ENCODE measurements at regions not wholly inside any gene's neighbourhood (a gene's known extent, or its start where the extent isn't known, plus 50 kb on each side); places are given as distances from the start of the nearest gene placed in this dataset.

DNA sequence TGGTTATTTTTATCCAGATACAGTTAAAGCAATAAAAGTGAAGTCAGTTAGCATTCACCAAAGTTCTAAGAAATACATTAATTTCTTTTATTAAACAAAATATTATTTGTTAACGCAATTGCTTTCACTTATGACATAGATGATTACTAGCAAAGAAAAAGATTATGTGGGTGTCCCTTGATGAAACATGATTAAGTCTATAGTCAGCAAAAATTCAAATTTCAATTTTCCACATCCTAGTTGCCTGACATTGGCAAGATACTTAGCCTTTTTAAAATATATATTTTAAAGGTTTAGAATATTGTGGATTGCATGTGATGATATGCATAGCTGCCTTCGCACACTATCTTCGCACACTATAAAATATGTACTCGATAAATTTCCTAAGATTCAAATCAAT is 1780.5 kb upstream of the MIR17HG start:
- TF ChIP-seq RXRA (IDR thresholded peaks at IDR 0.05) (no peak), JUND (IDR thresholded peaks at IDR 0.05) (no peak), RAD21 (IDR thresholded peaks at IDR 0.05) (no peak), CTCF (IDR thresholded peaks at IDR 0.05; ENCODE audit: low read depth, low read length, missing input control) (no peak), SP1 (IDR thresholded peaks at IDR 0.05) (no peak), REST (IDR thresholded peaks at IDR 0.05) (no peak), GABPA (IDR thresholded peaks at IDR 0.05 in 1 of 2, conservative IDR thresholded peaks at IDR 0.05 in 1 of 2) (no peak), NR2F2 (IDR thresholded peaks at IDR 0.05) (no peak), FOXA2 (IDR thresholded peaks at IDR 0.05) (no peak), HNF4G (IDR thresholded peaks at IDR 0.05) (no peak), FOXA1 (IDR thresholded peaks at IDR 0.05) (no peak), MAX (IDR thresholded peaks at IDR 0.05) (no peak), TAF1 (conservative IDR thresholded peaks at IDR 0.05) (no peak), EGR1 (IDR thresholded peaks at IDR 0.05; ENCODE audit: low read depth in 2 of 2) (no peak)
- TF ChIP-seq, protein P1, sequence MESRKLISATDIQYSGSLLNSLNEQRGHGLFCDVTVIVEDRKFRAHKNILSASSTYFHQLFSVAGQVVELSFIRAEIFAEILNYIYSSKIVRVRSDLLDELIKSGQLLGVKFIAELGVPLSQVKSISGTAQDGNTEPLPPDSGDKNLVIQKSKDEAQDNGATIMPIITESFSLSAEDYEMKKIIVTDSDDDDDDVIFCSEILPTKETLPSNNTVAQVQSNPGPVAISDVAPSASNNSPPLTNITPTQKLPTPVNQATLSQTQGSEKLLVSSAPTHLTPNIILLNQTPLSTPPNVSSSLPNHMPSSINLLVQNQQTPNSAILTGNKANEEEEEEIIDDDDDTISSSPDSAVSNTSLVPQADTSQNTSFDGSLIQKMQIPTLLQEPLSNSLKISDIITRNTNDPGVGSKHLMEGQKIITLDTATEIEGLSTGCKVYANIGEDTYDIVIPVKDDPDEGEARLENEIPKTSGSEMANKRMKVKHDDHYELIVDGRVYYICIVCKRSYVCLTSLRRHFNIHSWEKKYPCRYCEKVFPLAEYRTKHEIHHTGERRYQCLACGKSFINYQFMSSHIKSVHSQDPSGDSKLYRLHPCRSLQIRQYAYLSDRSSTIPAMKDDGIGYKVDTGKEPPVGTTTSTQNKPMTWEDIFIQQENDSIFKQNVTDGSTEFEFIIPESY (IDR thresholded peaks at IDR 0.05): no peak
- TF ChIP-seq, protein P2, sequence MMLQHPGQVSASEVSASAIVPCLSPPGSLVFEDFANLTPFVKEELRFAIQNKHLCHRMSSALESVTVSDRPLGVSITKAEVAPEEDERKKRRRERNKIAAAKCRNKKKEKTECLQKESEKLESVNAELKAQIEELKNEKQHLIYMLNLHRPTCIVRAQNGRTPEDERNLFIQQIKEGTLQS (IDR thresholded peaks at IDR 0.05): no peak
- Histone ChIP-seq H3K4me3 (ENCODE audit: low read depth in 1 of 3, low read length in 3 of 3) (no peak overlapping the region), H3K27me3 (ENCODE audit: control insufficient read depth in 4 of 4, insufficient read depth in 4 of 4, low read length in 3 of 4) (no peaks in the 10 kb centered on the region), H3K4me1 (ENCODE audit: control insufficient read depth in 4 of 4, insufficient read depth in 4 of 4, low read length in 3 of 4) (no peaks in the 10 kb centered on the region), H3K36me3 (ENCODE audit: control insufficient read depth in 4 of 4, insufficient read depth in 3 of 4, low read depth in 1 of 4, low read length in 3 of 4) (no peaks in the 10 kb centered on the region), H3K9me3 (ENCODE audit: control insufficient read depth in 4 of 4, low read length in 3 of 4) (peaks cover 0 to 3% (median 1%) of the 10 kb centered on the region in 4 donors), H3K9ac (ENCODE audit: low read depth in 1 of 2, low read length in 2 of 2) (no peak overlapping the region), H3K27ac (ENCODE audit: low read depth in 1 of 2, low read length in 2 of 2) (no peak overlapping the region)
- WGBS: 93% methylated on average over 4 of the region's 4 CpGs
- no peak for DNase-seq (ENCODE audit: low spot score)

DNA sequence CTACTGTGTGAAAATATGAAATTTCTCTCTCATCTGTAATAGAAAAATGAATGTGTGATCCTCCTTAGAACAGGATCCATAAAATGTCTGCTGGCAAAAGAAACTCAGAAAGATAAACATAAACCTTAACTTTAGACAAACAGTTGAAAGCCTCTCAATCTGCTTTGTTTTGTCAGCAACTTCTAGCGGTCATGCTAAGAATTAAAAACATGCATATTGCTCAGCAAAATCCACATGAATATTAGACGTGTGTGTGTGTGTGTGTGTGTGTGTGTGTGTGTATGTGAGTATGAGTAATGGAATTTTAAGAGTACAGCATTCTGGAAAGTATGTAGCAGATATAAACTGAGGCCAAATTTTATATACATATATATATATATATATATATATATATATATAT is 1779.2 kb upstream of the MIR17HG start:
- Histone ChIP-seq H3K27me3 (ENCODE audit: control insufficient read depth in 4 of 4, insufficient read depth in 4 of 4, low read length in 3 of 4) (no peaks in the 10 kb centered on the region), H3K27ac (ENCODE audit: low read depth in 1 of 2, low read length in 2 of 2) (no peak overlapping the region), H3K9me3 (ENCODE audit: control insufficient read depth in 4 of 4, low read length in 3 of 4) (peaks cover 0 to 3% (median 1%) of the 10 kb centered on the region in 4 donors), H3K36me3 (ENCODE audit: control insufficient read depth in 4 of 4, insufficient read depth in 3 of 4, low read depth in 1 of 4, low read length in 3 of 4) (no peaks in the 10 kb centered on the region), H3K4me3 (ENCODE audit: low read depth in 1 of 3, low read length in 3 of 3) (no peak overlapping the region), H3K9ac (ENCODE audit: low read depth in 1 of 2, low read length in 2 of 2) (no peak overlapping the region), H3K4me1 (ENCODE audit: control insufficient read depth in 4 of 4, insufficient read depth in 4 of 4, low read length in 3 of 4) (no peaks in the 10 kb centered on the region)
- WGBS: 62% methylated on average over 2 of the region's 2 CpGs
- no peak for TF ChIP-seq EGR1 (IDR thresholded peaks at IDR 0.05; ENCODE audit: low read depth in 2 of 2)
- TF ChIP-seq NR2F2 (IDR thresholded peaks at IDR 0.05): no peak
- TF ChIP-seq MAX (IDR thresholded peaks at IDR 0.05): no peak
- no peak for TF ChIP-seq RAD21 (IDR thresholded peaks at IDR 0.05)
- TF ChIP-seq REST (IDR thresholded peaks at IDR 0.05): no peak
- no peak for TF ChIP-seq RXRA (IDR thresholded peaks at IDR 0.05)
- DNase-seq (ENCODE audit: low spot score): no peak

All from liver (tissue), 8 donors.